GM21423 (cell line): ENCODE measurements at regions not wholly inside any gene's neighbourhood (a gene's known extent, or its start where the extent isn't known, plus 50 kb on each side); places are given as distances from the start of the nearest gene placed in this dataset.

Source experiments
- ATAC-seq: cut with Tn5 transposase; IDR thresholded peaks from one replicate; pipeline ENCODE4 v1.9.1; 2021; ENCODE audit warnings: mild to moderate bottlenecking, moderate library complexity; ENCODE audit not compliant: unreplicated experiment

GRCh38 chr18:68262690-68263294 is 452.1 kb downstream of the TMX3 start:
- ATAC-seq: no peak

- no peak for ATAC-seq
These were observed 458.4 kb downstream of the TMX3 start for GRCh38 chr18:68256418-68257067.

- ATAC-seq: no peak
These were observed 470.1 kb downstream of the TMX3 start for GRCh38 chr18:68244786-68245185.

DNA sequence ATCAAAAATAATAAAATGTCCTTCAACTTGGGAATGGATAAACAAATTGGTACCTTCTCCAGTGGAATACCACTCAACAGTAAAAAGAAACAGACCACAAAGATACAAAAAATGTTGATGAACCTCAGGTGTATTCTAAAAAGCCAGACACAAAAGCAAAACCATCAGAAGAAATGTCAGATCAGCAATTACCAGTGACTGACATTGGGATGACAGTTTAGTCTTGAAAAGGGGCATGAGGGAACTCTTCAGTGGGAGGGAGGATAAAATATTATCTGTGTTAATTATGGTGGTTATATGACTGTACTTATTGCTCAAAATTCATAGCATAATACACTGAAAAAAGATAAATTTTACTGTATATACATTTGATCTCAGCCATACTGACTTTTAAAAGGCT is 473.0 kb downstream of the TMX3 start:
- no peak for ATAC-seq

DNA sequence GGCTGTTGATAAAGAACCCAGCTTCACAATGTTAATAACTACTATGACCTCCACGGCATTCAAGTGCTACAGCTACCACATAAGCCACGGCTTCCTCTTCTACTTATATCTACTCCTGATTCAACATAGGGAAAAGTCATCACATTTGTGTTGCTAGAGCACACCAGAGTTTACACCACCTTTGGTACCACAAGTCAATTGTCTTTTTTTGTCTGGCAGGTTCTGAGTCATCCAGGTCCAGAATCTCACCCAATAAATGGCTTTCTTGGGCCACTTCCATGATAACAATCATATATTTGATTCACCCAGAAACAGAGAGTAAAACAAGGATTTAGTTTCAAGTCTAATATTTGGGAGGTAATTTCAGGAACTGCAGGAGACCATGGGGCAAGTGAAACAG is 480.2 kb downstream of the TMX3 start:
- no peak for ATAC-seq

DNA sequence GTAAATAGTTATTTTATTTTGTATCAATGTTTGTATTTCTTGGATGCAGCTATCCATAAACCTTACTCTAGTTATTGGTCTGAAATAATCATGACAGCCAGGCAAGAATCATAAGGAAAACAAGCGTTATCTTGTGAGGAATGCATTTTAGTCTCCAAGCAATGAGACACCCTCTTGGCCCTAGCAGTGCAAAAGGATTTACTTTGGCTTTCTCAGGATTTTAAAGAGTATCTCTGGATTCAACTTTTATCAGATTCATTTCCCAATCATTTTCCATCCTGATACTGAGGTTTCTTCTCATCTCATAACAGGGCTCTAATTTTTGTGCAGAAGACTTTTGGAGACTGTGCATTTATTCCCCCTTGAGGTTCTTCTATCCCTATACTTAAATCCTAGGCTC is 480.8 kb downstream of the TMX3 start:
- ATAC-seq: no peak

GRCh38 chr18:68233018-68233417 is 481.9 kb downstream of the TMX3 start:
- ATAC-seq: no peak

- ATAC-seq: no peak
These were observed 485.6 kb downstream of the TMX3 start for GRCh38 chr18:68229351-68229750.

DNA sequence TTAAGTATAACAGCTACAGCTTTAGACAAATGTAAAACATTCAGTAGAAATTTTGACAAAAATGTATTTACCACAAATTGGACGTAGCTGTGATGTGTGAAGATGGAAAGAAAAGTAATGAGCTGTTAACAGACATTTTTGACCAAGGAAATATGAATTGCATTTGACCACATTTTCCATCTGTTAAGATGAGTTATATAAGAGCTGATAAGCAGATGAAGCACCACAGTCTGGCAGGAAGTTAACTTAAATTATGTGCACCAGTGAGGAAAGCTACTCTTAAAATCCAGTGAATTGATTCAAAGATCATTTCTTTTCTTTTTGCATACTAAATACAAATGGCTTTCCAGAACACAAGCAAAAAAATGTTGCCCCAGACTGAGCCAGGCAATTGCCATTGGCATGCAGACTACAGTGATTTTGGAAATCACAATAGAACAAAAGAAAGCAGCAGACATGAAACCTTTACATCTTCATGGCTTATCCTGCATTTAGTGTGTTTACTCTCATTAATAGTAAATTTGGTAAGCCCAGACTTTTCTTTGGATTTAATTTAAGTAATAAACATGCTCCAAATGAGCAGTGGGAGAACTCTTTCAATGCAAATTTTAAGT is 493.7 kb downstream of the TMX3 start:
- ATAC-seq: no peak

DNA sequence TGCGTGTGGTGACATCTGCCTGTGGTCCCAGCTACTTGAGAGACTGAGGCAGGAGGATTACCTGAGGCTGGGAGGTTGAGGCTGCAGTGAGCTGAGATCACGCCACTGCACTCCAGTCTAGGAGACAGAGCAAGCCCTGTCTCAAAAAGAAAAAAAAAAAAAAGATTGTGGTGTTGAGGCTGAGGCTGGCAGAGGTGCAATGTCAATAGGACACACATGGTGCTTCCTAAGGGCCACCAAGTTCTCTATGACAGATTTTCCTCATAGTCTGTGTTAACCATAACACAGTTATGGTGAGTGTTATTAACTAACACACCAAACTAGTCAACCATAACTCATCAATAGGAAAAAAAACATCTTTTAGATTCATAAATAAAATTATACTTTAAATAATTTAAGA is 494.4 kb downstream of the TMX3 start:
- no peak for ATAC-seq

DNA sequence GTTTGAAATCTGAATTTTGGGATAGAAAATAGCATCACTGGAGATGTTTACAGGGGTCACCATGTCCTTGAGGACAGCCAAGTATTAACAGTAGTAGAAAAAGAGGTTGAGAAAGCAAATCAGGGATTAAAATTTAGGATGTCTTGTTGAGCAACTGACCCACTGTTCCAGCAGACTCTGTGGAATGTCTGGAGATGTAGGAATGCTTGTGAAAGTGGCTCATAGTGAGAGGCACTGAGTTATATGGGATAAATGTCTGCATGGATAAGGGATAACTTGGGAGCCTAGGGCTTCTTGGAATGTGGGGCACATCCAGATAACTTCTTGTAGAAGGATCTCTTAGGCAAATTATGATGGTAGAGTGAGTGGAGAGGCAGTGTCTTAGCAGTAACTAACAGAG is 495.0 kb downstream of the TMX3 start:
- no peak for ATAC-seq

DNA sequence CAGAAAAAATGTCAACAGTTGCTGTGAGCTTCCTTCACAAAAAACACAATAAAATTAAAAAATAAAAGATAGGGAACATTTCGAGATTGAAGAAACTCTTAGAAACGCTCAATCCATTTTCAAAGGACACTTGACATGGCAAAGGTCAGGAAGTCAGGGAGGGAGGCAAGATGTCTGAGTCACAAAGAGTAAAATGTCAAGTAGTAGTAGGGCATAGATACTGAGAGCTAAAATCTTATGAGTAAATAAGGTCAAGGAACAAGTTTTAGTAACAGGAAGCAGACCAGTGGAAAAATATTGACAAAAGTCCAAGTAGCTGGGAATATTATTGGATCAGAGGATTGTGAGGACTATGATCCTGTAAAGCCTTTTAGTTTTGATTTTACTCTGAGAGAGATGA is 495.6 kb downstream of the TMX3 start:
- no peak for ATAC-seq

GRCh38 chr18:68215931-68216330 is 499.0 kb downstream of the TMX3 start:
- ATAC-seq: no peak

GRCh38 chr18:68186039-68186438 is 528.9 kb downstream of the TMX3 start:
- no peak for ATAC-seq

DNA sequence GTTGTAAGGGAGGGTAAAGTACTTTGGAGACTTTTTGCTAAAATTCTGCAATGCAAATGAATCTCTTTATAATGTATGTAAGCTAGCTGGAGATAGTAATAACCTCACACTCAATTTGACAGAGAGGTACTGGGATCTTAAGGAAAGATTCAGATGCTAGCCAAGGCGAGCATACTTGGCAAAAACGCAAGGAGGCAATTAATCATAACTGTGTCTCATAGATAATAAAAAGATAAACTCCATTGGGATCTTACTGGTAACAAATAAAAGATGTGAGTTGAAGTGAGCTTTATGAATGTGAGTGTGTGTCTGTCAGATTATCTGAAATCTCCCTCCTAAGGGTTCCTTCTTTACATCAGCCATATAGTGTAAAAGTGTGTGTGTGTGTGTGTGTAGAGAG is 533.0 kb downstream of the TMX3 start:
- no peak for ATAC-seq

- ATAC-seq: no peak
These were observed 535.1 kb downstream of the TMX3 start for GRCh38 chr18:68179811-68180210.

DNA sequence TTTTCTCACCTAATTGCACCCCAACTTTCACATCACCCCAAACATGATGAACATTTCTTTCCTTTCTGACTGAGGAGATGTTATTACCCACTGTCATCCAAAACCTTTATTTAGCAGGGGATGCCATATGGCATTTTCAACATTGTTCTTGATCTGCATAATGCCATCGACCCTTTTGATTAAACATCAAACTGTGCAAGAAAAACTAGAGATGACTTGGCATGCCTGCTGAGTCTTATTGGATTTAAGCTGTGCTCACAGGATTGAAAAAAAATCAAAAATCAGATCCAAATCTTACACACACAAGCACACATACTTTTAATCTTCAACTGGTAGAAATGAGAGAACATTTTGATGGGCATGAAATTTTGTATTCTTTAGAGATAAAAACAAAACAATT is 536.0 kb downstream of the TMX3 start:
- ATAC-seq: no peak

- no peak for ATAC-seq
These were observed 536.9 kb downstream of the TMX3 start for GRCh38 chr18:68177807-68178702.

DNA sequence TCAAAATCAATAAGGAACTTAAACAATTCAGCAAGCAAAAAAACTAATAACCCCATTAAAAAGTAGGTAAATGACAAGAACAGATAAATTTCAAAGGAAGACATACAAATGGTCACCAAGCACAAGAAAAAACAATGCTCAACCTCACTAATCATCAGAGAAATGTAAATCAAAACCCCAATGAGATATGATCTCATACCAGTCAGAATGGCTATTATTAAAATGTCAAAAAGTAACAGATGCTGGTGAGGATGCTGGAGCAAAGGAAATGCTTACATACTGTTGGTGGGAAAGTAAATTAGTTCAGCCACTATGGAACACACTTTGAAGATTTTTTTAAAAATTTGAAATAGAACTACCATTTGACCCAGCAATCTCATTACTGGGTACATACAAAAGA is 538.0 kb downstream of the TMX3 start:
- ATAC-seq: no peak

DNA sequence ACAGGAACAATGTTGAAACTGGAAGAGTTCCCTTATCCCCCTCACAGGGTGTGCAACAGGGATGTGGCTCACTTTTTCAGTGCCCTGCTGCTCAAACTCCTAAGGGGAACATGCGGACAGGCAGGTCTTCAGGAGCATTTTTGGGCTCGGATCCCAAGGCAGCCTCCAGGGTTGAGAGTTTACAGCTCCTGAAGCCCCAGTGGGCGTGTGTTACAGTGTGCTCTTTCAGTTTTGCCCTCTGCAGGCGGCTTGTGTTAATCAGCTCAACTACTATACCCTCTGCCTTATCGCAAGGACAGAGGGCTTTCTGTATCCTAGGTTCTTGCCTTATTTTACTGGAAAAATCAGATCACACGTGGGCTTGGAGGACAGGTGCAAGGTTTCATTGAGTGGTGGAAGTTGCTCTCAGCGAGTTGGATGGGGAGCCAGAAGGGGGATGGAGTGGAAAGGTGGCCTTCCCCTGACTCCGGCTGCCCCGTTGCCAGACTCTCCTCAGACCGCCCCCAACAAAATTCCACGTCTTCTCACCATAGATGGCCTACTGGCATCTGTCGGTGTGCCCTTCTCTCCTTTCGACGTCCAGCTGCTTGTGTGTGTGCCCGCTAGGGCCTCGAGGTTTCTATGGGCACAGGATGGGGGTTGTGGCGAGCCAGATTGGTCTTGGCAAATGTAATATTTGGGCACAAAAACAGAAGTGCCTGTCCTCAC is 541.9 kb downstream of the TMX3 start:
- no peak for ATAC-seq

GRCh38 chr18:68164909-68165308 is 550.0 kb downstream of the TMX3 start:
- no peak for ATAC-seq
